H1 (cell line): ENCODE measurements at regions not wholly inside any gene's neighbourhood (a gene's known extent, or its start where the extent isn't known, plus 50 kb on each side); places are given as distances from the start of the nearest gene placed in this dataset.
A peak's percentile ranks its signal among the peaks of the same experiment; 100 is the strongest.

Source experiments
- CTCF ChIA-PET: fragments of 300-600 bp; sonication (Branson Sonifier 250); formaldehyde crosslinking; loops from one replicate; lab custom pipeline; 2021; ENCODE audit not compliant: partially characterized antibody; lab: Charles Lee
- POLR2A ChIA-PET: fragments of 300-600 bp; sonication (Branson Sonifier 250); formaldehyde crosslinking; loops from one replicate; lab custom pipeline; 2021; ENCODE audit warnings: inconsistent platforms; ENCODE audit not compliant: partially characterized antibody; lab: Charles Lee
- DNase-seq, 2 experiments: peaks; one replicate each; pipeline versions ENCODE4 v3.0.0 to v3.0.0-alpha.2; 2010 to 2022; ENCODE audit warnings: low spot score in 2 of 2, low read depth in 1 of 2, mixed read lengths in 1 of 2
- FAIRE-seq: peaks from 2 replicates; lab custom pipeline; 2011; peaks lifted over from hg19 to GRCh38; lab: Jason Lieb, UNC
- H2AFZ ChIP-seq: 2 replicates; pipeline ENCODE4 v1.8.1; 2012; ENCODE audit warnings: low read length, inconsistent platforms
- H2AK5ac ChIP-seq: 2 replicates; pipeline ENCODE4 v1.6.1; 2013; ENCODE audit warnings: low read depth, low read length
- H2BK120ac ChIP-seq: replicated peaks from 2 replicates; pipeline ENCODE3; 2013; ENCODE audit warnings: low read depth, low read length, inconsistent platforms
- H2BK12ac ChIP-seq: 2 replicates; pipeline ENCODE4 v1.6.1; 2013; ENCODE audit warnings: low read depth, low read length
- H2BK15ac ChIP-seq: 2 replicates; pipeline ENCODE4 v1.6.1; 2013; ENCODE audit warnings: low read length
- H2BK20ac ChIP-seq: 2 replicates; pipeline ENCODE4 v1.6.1; 2013; ENCODE audit warnings: low read length
- H2BK5ac ChIP-seq: 2 replicates; pipeline ENCODE4 v1.6.1; 2013; ENCODE audit warnings: low read depth, low read length
- H3K14ac ChIP-seq: 2 replicates; pipeline ENCODE4 v1.6.1; 2013; ENCODE audit warnings: inconsistent platforms; ENCODE audit not compliant: insufficient read length
- H3K18ac ChIP-seq: 2 replicates; pipeline ENCODE4 v1.6.1; 2013; ENCODE audit warnings: low read length; ENCODE audit errors: extremely low read depth
- H3K23ac ChIP-seq: 2 replicates; pipeline ENCODE4 v1.6.1; 2013; ENCODE audit warnings: inconsistent platforms; ENCODE audit not compliant: insufficient read length
- H3K23me2 ChIP-seq: 2 replicates; pipeline ENCODE4 v1.6.1; 2013; ENCODE audit warnings: low read depth, low read length
- H3K27ac ChIP-seq: 2 replicates; pipeline ENCODE4 v1.6.1; 2011; ENCODE audit warnings: low read depth, low read length, inconsistent platforms
- H3K27me3 ChIP-seq, 4 experiments: replicated peaks in 1 of 4; 1 replicate in 1 of 4; 2 replicates in 3 of 4; pipeline versions ENCODE4 v1.6.1 to v1.8.1; 2011 to 2013; ENCODE audit warnings: low read length in 3 of 4, mild to moderate bottlenecking in 3 of 4, inconsistent platforms in 2 of 4, mixed read lengths in 2 of 4, moderate library complexity in 1 of 4; ENCODE audit not compliant: control insufficient read depth in 3 of 4, insufficient read depth in 3 of 4; ENCODE audit errors: extremely low read depth in 1 of 4
- H3K36me3 ChIP-seq, 4 experiments: 2 replicates each; pipeline versions ENCODE4 v1.6.1 to v1.8.1; 2011 to 2013; ENCODE audit warnings: mild to moderate bottlenecking in 4 of 4, low read length in 3 of 4, moderate library complexity in 2 of 4, control low read depth in 1 of 4, inconsistent platforms in 1 of 4; ENCODE audit not compliant: insufficient read depth in 4 of 4, control insufficient read depth in 2 of 4
- H3K4ac ChIP-seq: replicated peaks from 2 replicates; pipeline ENCODE3; 2013; ENCODE audit warnings: low read length, low read depth, mixed read lengths, inconsistent platforms; ENCODE audit not compliant: insufficient read length
- H3K4me1 ChIP-seq, 4 experiments: replicated peaks in 1 of 4; 1 replicate in 1 of 4; 2 replicates in 3 of 4; pipeline versions ENCODE4 v1.6.1 to v1.8.1; 2011 to 2013; ENCODE audit warnings: low read length in 3 of 4, inconsistent platforms in 2 of 4, mixed read lengths in 1 of 4; ENCODE audit not compliant: insufficient read depth in 4 of 4, control insufficient read depth in 3 of 4
- H3K4me2 ChIP-seq, 2 experiments: 2 replicates each; pipeline versions ENCODE4 v1.6.1 to v1.8.1; 2011 to 2013; ENCODE audit warnings: low read depth in 2 of 2, low read length in 2 of 2, control low read depth in 1 of 2, inconsistent platforms in 1 of 2, mild to moderate bottlenecking in 1 of 2; ENCODE audit not compliant: insufficient read depth in 1 of 2
- H3K4me3 ChIP-seq, 4 experiments: fragments of 200-600, 300-600 bp in 1 of 4; sonication (generic), shearing (Covaris generic), sonication (Bioruptor Twin) in 1 of 4; 2 replicates each; pipeline versions ENCODE4 v1.5.1 to v1.8.1; 2011 to 2016; ENCODE audit warnings: low read length in 4 of 4, low read depth in 3 of 4, control low read depth in 2 of 4, inconsistent platforms in 2 of 4, mild to moderate bottlenecking in 2 of 4, mixed read lengths in 1 of 4, moderate library complexity in 1 of 4; ENCODE audit not compliant: insufficient read depth in 2 of 4; ENCODE audit errors: extremely low read depth in 1 of 4
- H3K56ac ChIP-seq: replicated peaks from 2 replicates; pipeline ENCODE3; 2013; ENCODE audit warnings: low read depth, mild to moderate bottlenecking, mixed read lengths, low read length, inconsistent platforms; ENCODE audit not compliant: insufficient read length
- H3K79me1 ChIP-seq: 2 replicates; pipeline ENCODE4 v1.6.1; 2013; ENCODE audit warnings: low read depth, low read length, control low read depth
- H3K79me2 ChIP-seq, 2 experiments: 2 replicates each; pipeline versions ENCODE4 v1.6.1 to v1.8.1; 2012 to 2013; ENCODE audit warnings: low read length in 2 of 2, mild to moderate bottlenecking in 2 of 2, inconsistent platforms in 1 of 2; ENCODE audit not compliant: insufficient read depth in 2 of 2, control insufficient read depth in 1 of 2
- H3K9ac ChIP-seq, 4 experiments: replicated peaks in 1 of 4; 1 replicate in 1 of 4; 2 replicates in 3 of 4; pipeline versions ENCODE4 v1.6.1 to v1.8.1; 2011 to 2013; ENCODE audit warnings: low read depth in 3 of 4, low read length in 3 of 4, control low read depth in 2 of 4, mild to moderate bottlenecking in 2 of 4, moderate library complexity in 2 of 4, inconsistent platforms in 1 of 4; ENCODE audit errors: extremely low read depth in 1 of 4
- H3K9me3 ChIP-seq, 2 experiments: 2 replicates each; pipeline versions ENCODE4 v1.6.1 to v1.8.1; 2012 to 2013; ENCODE audit warnings: mild to moderate bottlenecking in 2 of 2, moderate library complexity in 2 of 2, control low read depth in 1 of 2, inconsistent platforms in 1 of 2, low read depth in 1 of 2, low read length in 1 of 2, mixed read lengths in 1 of 2; ENCODE audit not compliant: insufficient read depth in 2 of 2
- H4K20me1 ChIP-seq, 2 experiments: replicated peaks in 1 of 2; 2 replicates each; pipeline versions ENCODE3 to v1.8.1; 2011 to 2013; ENCODE audit warnings: inconsistent platforms in 2 of 2, low read length in 2 of 2, mild to moderate bottlenecking in 1 of 2; ENCODE audit not compliant: insufficient read depth in 2 of 2, control insufficient read depth in 1 of 2
- H4K5ac ChIP-seq: 2 replicates; pipeline ENCODE4 v1.6.1; 2013; ENCODE audit warnings: low read length, low read depth, mixed read lengths, inconsistent platforms; ENCODE audit not compliant: insufficient read length
- H4K8ac ChIP-seq: 2 replicates; pipeline ENCODE4 v1.8.0; 2013; ENCODE audit warnings: mild to moderate bottlenecking, moderate library complexity, low read length, inconsistent platforms; ENCODE audit not compliant: insufficient read depth; ENCODE audit errors: extremely low read depth
- H4K91ac ChIP-seq: replicated peaks from 2 replicates; pipeline ENCODE3; 2013; ENCODE audit warnings: low read length, mixed read lengths, inconsistent platforms; ENCODE audit not compliant: insufficient read length
- ASH2L ChIP-seq: fragments of 200-600, 300-600 bp; sonication (generic); IDR thresholded peaks from one replicate; pipeline ENCODE4 v1.7.1; 2017; ENCODE audit warnings: low read length
- ATF3 ChIP-seq: IDR thresholded peaks from 2 replicates; pipeline ENCODE4 v1.6.1; 2011; ENCODE audit warnings: low read depth, mild to moderate bottlenecking, low read length; ENCODE audit not compliant: insufficient read depth
- FOSL1 ChIP-seq: IDR thresholded peaks from 2 replicates; pipeline ENCODE4 v1.6.1; 2011; ENCODE audit warnings: mild to moderate bottlenecking, low read depth, low read length, moderate library complexity; ENCODE audit not compliant: insufficient read depth
- SUZ12 ChIP-seq: fragments of 200-600 bp; sonication (generic); IDR thresholded peaks from 2 replicates; pipeline ENCODE4 v1.6.1; 2012; ENCODE audit warnings: mild to moderate bottlenecking, inconsistent platforms, low read length, moderate library complexity, mixed read lengths
- WGBS, 2 experiments: shearing (Covaris generic) in 1 of 2; methylation state at CpG; one replicate each; pipeline versions ENCODE4 v1.1.6 to v1.1.7; 2013 to 2015; ENCODE audit warnings: low lambda C conversion rate in 2 of 2, mixed read lengths in 2 of 2, inconsistent platforms in 1 of 2, low coverage in 1 of 2, missing lambda C conversion rate in 1 of 2; ENCODE audit not compliant: insufficient replicate concordance in 2 of 2, insufficient coverage in 1 of 2, insufficient read length in 1 of 2; ENCODE audit errors: extremely low coverage in 1 of 2, missing lambda C conversion rate in 1 of 2; 5-methylcytosine and 5-hydroxymethylcytosine counted together

DNA sequence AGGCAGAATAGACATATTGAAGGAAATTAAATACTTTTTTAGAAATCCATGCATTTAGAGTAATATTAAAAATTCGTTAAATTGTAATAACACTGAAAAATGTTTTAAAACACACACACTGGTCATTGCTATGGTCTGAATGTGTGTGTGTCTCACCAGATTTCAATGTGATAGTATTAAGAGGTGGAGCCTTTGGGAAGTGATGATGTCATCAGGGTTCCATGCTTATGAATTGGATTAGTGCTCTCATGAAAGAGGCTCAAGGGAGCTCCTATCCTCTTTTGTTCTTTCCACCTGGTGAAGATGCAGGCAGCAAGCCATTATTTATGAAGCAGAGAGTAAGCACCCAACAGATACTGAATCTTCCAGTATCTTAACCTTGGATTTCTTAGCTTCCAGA, 441.8 kb downstream of the CDH2 start:
- H4K20me1 ChIP-seq = no peaks in the 10 kb centered on the region
- H3K18ac ChIP-seq = no peak overlapping the region
- H2BK15ac ChIP-seq = no peak overlapping the region
- no peak overlapping the region for H3K56ac ChIP-seq
- no peak overlapping the region for H3K4me2 ChIP-seq
- no peak overlapping the region for H2BK12ac ChIP-seq
- H3K9ac ChIP-seq = no peak overlapping the region
- H3K4me3 ChIP-seq = no peak overlapping the region
- H3K23ac ChIP-seq = no peak overlapping the region
- H4K91ac ChIP-seq = no peak overlapping the region
- H2AK5ac ChIP-seq = no peak overlapping the region
- no peak overlapping the region for H3K27ac ChIP-seq
- H3K14ac ChIP-seq = no peak overlapping the region
- no peak overlapping the region for H3K4ac ChIP-seq
- no peaks in the 10 kb centered on the region for H3K79me2 ChIP-seq
- WGBS, 2 experiments = 80% methylated on average over 1 of the region's 1 CpG; no CpG with 5 or more reads in 1 of the 2 experiments
- no peak for TF ChIP-seq ASH2L
- TF ChIP-seq ATF3 = no peak
- no peak for TF ChIP-seq SUZ12
- no peak for TF ChIP-seq FOSL1
- no peaks in the 10 kb centered on the region for H3K79me1 ChIP-seq
- no peak overlapping the region for H2BK120ac ChIP-seq
- no peak overlapping the region for H4K5ac ChIP-seq
- H3K4me1 ChIP-seq = no peaks in the 10 kb centered on the region
- POLR2A ChIA-PET = no interaction called here
- DNase-seq = no peak
- CTCF ChIA-PET = interaction anchor here (0.6 to 1.4 kb wide), 3 partner anchors 10 to 720 kb away, joined by 3 to 6 read pairs (median 4); no protein-coding TSS in a partner anchor
- H3K27me3 ChIP-seq = no peaks in the 10 kb centered on the region
- no peak overlapping the region for H2BK20ac ChIP-seq
- no peaks in the 10 kb centered on the region for H3K23me2 ChIP-seq
- H2AFZ ChIP-seq = 0 out of 2 replicates have a peak overlapping the region, but pooled peaks have one; percentile 20
- H3K36me3 ChIP-seq = no peaks in the 10 kb centered on the region
- H4K8ac ChIP-seq = no peak overlapping the region
- H3K9me3 ChIP-seq = no peaks in the 10 kb centered on the region
- no peak for FAIRE-seq
- no peak overlapping the region for H2BK5ac ChIP-seq
